ENCODE measurements at regions not wholly inside any gene's neighbourhood (a gene's known extent, or its start where the extent isn't known, plus 50 kb on each side); places are given as distances from the start of the nearest gene placed in this dataset.
"Not testable (repeated sequence)": the region's sequence is repeated elsewhere in the genome, so short reads cannot be mapped to it uniquely, and the experiment has no call there.

- no peak for DNase-seq (ENCODE audit: low read depth in 2 of 2)
Measured at GRCh38 chr14:84493779-84494178, 1036.2 kb upstream of the FLRT2 start.

GRCh38 chr14:84496677-84497076 is 1033.3 kb upstream of the FLRT2 start:
- DNase-seq (ENCODE audit: low read depth in 2 of 2): no peak

- not testable (repeated sequence) for DNase-seq (ENCODE audit: low read depth in 2 of 2)
Measured at GRCh38 chr14:84512823-84513222, 1017.1 kb upstream of the FLRT2 start.

- DNase-seq (ENCODE audit: low read depth in 2 of 2): no peak
Measured at GRCh38 chr14:84519836-84520235, 1010.1 kb upstream of the FLRT2 start.

- DNase-seq (ENCODE audit: low read depth in 2 of 2): no peak
Measured at GRCh38 chr14:84520711-84521338, 1009.1 kb upstream of the FLRT2 start.

GRCh38 chr14:84523746-84524145 is 1006.2 kb upstream of the FLRT2 start:
- no peak for DNase-seq (ENCODE audit: low read depth in 2 of 2)

GRCh38 chr14:84527706-84528105 is 1002.2 kb upstream of the FLRT2 start:
- no peak for DNase-seq (ENCODE audit: low read depth in 2 of 2)

- no peak for DNase-seq (ENCODE audit: low read depth in 2 of 2)
Measured at GRCh38 chr14:84532016-84532415, 997.9 kb upstream of the FLRT2 start.

- no peak for DNase-seq (ENCODE audit: low read depth in 2 of 2)
Measured at GRCh38 chr14:84533181-84533725, 996.7 kb upstream of the FLRT2 start.

- DNase-seq (ENCODE audit: low read depth in 2 of 2): no peak
Measured at GRCh38 chr14:84533791-84534190, 996.2 kb upstream of the FLRT2 start.

- no peak for DNase-seq (ENCODE audit: low read depth in 2 of 2)
Measured at GRCh38 chr14:84535484-84535883, 994.5 kb upstream of the FLRT2 start.

- no peak for DNase-seq (ENCODE audit: low read depth in 2 of 2)
Measured at GRCh38 chr14:84535976-84536375, 994.0 kb upstream of the FLRT2 start.

- no peak for DNase-seq (ENCODE audit: low read depth in 2 of 2)
Measured at GRCh38 chr14:84541018-84541417, 988.9 kb upstream of the FLRT2 start.

GRCh38 chr14:84543859-84544258 is 986.1 kb upstream of the FLRT2 start:
- DNase-seq (ENCODE audit: low read depth in 2 of 2): no peak

GRCh38 chr14:84544486-84545131 is 985.3 kb upstream of the FLRT2 start:
- DNase-seq (ENCODE audit: low read depth in 2 of 2): no peak

GRCh38 chr14:84546236-84546635 is 983.7 kb upstream of the FLRT2 start:
- DNase-seq (ENCODE audit: low read depth in 2 of 2): no peak

GRCh38 chr14:84554136-84554535 is 975.8 kb upstream of the FLRT2 start:
- DNase-seq (ENCODE audit: low read depth in 2 of 2): no peak

- DNase-seq (ENCODE audit: low read depth in 2 of 2): no peak
Measured at GRCh38 chr14:84555493-84555892, 974.5 kb upstream of the FLRT2 start.

- no peak for DNase-seq (ENCODE audit: low read depth in 2 of 2)
Measured at GRCh38 chr14:84566109-84566508, 963.8 kb upstream of the FLRT2 start.

- no peak for DNase-seq (ENCODE audit: low read depth in 2 of 2)
Measured at GRCh38 chr14:84575681-84576080, 954.3 kb upstream of the FLRT2 start.

GRCh38 chr14:84579292-84579691 is 950.7 kb upstream of the FLRT2 start:
- DNase-seq (ENCODE audit: low read depth in 2 of 2): no peak

- no peak for DNase-seq (ENCODE audit: low read depth in 2 of 2)
Measured at GRCh38 chr14:84581041-84581440, 948.9 kb upstream of the FLRT2 start.

- DNase-seq (ENCODE audit: low read depth in 2 of 2): no peak
Measured at GRCh38 chr14:84584511-84584910, 945.4 kb upstream of the FLRT2 start.
